ENCODE measurements at regions not wholly inside any gene's neighbourhood (a gene's known extent, or its start where the extent isn't known, plus 50 kb on each side); places are given as distances from the start of the nearest gene placed in this dataset.

DNA sequence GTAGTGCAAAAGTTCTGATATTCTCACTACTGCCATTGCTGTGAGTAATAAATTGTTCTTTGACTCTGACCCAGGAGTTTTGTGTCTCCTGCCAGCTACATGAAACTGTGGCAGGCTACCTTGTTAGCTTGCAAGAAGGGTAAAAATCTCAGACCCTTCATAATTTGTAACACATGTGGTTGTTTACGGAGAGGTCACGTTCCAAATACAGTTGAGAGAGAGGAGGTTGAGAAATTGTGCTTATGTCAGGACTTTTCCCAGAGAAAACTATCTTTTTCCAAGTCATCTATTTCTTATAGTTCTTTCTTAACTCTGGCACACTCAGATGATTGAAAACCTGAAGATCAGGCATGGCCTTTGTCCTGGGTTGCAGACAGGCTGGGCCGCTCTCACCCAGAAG lies 114.4 kb upstream of the SVIL start:
- Histone ChIP-seq H3K4me1 (replicated peaks in 1 of 2) (peaks cover 0 to 7% of the 10 kb centered on the region in 2 donors), H3K36me3 (replicated peaks in 1 of 2) (no peaks in the 10 kb centered on the region), H3K9me3 (replicated peaks in 1 of 3) (no peaks in the 10 kb centered on the region), H3K27me3 (no peaks in the 10 kb centered on the region), H3K4me3 (no peak overlapping the region), H3K27ac (no peak overlapping the region)
- intact Hi-C loops (cut with DNase I), result no loop called here
- no peak for DNase-seq
- WGBS, 4 donors, result 85 to 89% (median 86%) methylated on average over 3 of the region's 3 CpGs
- TF ChIP-seq CTCF (IDR thresholded peaks at IDR 0.05) (no peak), POLR2A (IDR thresholded peaks at IDR 0.05) (no peak)

- TF ChIP-seq POLR2A (IDR thresholded peaks at IDR 0.05) (no peak), CTCF (IDR thresholded peaks at IDR 0.05) (no peak)
- no peak overlapping the region for H3K4me3 ChIP-seq
- intact Hi-C loops (cut with DNase I), result no loop called here
- no peaks in the 10 kb centered on the region for H3K9me3 ChIP-seq (replicated peaks in 1 of 3)
- DNase-seq, result no peak
- H3K4me1 ChIP-seq (replicated peaks in 1 of 2), result peaks cover 0 to 7% of the 10 kb centered on the region in 2 donors
- 87 to 96% (median 90%) methylated on average over 3 of the region's 3 CpGs for WGBS, 4 donors
- H3K27me3 ChIP-seq, result peaks cover 2% of the 10 kb centered on the region
- H3K27ac ChIP-seq, result no peak overlapping the region
- H3K36me3 ChIP-seq (replicated peaks in 1 of 2), result no peaks in the 10 kb centered on the region
Observed at GRCh38 chr10:29748109-29748650, 113.4 kb upstream of the SVIL start.

DNA sequence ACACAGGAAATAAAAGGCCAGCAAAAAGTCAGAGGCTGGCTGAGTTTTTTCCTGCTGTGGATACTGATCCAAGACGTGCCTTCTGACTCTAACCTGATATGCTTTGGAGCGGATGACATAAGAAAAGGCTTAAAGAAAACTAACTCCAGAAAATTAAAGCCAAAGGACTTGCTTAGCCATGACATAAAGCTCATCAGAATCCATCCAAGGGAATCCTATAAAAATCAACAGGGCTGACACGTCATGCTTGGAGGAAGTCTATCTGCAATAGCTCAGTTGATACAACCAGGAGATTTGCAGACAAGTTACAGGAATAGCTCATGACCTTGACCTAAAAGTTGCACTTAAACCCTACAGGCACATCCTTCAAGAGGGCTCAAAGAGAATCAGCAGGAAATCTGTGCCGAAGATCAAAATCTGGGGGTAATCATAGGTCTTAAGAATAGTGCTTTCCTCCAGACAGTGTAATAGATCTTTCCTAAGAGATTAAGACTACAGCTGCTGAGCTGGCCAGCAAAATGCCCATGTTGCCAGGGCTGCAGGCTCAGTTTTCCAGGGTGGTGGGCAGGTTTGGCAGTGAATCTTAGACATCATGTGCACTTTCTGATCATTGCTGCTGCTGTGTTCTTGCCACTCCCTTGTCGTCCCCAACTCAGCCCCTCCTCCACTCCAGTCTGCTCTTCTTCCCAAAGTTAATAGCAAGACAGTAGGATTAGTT lies 111.5 kb upstream of the SVIL start:
- TF ChIP-seq POLR2A (IDR thresholded peaks at IDR 0.05) (no peak), CTCF (IDR thresholded peaks at IDR 0.05) (no peak)
- no peak overlapping the region for H3K4me3 ChIP-seq
- H3K36me3 ChIP-seq (replicated peaks in 1 of 2), result no peaks in the 10 kb centered on the region
- intact Hi-C loops (cut with DNase I), result no loop called here
- no peaks in the 10 kb centered on the region for H3K9me3 ChIP-seq (replicated peaks in 1 of 3)
- H3K27ac ChIP-seq, result peak overlapping the region in 1 of 5 donors; percentile 69
- DNase-seq, result peak in 1 of 7 donors; percentile 15
- peaks cover 2% of the 10 kb centered on the region for H3K27me3 ChIP-seq
- WGBS, 4 donors, result 30 to 52% (median 41%) methylated on average over 5 of the region's 5 CpGs
- H3K4me1 ChIP-seq (replicated peaks in 1 of 2), result peaks cover 0 to 9% of the 10 kb centered on the region in 2 donors

DNA sequence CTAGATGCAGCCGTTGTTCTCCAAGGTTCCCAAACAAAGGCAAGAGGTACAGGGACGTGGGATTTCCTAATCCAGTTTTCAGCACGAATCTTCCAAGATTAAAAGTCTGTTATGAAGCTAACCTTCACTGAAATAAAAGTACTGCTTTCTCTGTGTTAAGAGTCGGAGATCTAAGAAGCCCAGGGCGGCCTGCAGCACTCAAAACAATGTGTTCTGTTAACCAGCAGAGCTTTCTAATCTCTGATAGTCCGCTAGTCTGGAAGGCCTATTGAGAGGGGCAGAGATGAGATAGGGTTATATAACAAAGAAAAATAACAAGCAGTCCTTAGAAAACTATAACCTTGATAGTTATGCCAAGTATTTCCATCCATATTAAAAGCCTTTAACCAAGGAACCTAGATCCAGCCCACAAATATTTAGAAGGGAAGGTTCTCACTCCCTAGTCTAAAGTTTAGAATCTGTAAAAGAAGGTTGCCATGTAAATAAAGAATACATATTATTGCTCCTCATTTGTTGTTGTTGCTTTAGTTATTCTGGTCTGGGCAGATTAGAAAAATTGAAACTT lies 106.3 kb upstream of the SVIL start:
- intact Hi-C loops (cut with DNase I), result loop anchor here in 1 of 2 donors (5.0 kb wide), 1 partner anchor 121 kb away; no protein-coding TSS in a partner anchor
- no peak for DNase-seq
- H3K9me3 ChIP-seq (replicated peaks in 1 of 3), result no peaks in the 10 kb centered on the region
- no peak overlapping the region for H3K4me3 ChIP-seq
- TF ChIP-seq CTCF (IDR thresholded peaks at IDR 0.05) (no peak), POLR2A (IDR thresholded peaks at IDR 0.05) (no peak)
- peak overlapping the region in 2 of 5 donors; percentile 20 to 52 for H3K27ac ChIP-seq
- peaks cover 2% of the 10 kb centered on the region for H3K27me3 ChIP-seq
- WGBS, 4 donors, result 48 to 74% (median 60%) methylated on average over 6 of the region's 6 CpGs
- no peaks in the 10 kb centered on the region for H3K36me3 ChIP-seq (replicated peaks in 1 of 2)
- H3K4me1 ChIP-seq (replicated peaks in 1 of 2), result peaks cover 4 to 18% of the 10 kb centered on the region in 2 donors

Measured in adrenal gland (tissue), 9 donors.